Gastroesophageal sphincter (tissue), 4 donors: ENCODE measurements at regions not wholly inside any gene's neighbourhood (a gene's known extent, or its start where the extent isn't known, plus 50 kb on each side); places are given as distances from the start of the nearest gene placed in this dataset.
"Not testable (repeated sequence)": the region's sequence is repeated elsewhere in the genome, so short reads cannot be mapped to it uniquely, and the experiment has no call there.

ENCODE experiments used
- ATAC-seq: fragments of 150-250 bp; one replicate; pipeline ENCODE4 v1.9.1; 2016; ENCODE audit warnings: mild to moderate bottlenecking, moderate library complexity
- H3K27ac ChIP-seq, 4 donors: fragments of 200-600 bp; sonication (generic) in 3 of 4; 1 replicate in 3 of 4; 2 replicates in 1 of 4; pipeline ENCODE4 v1.5.1; 2016 to 2019
- H3K27me3 ChIP-seq: fragments of 200-600 bp; sonication (generic); one replicate; pipeline ENCODE4 v1.5.1; 2019
- H3K36me3 ChIP-seq, 2 donors: fragments of 200-600 bp; sonication (generic); one replicate each; pipeline ENCODE4 v1.5.1; 2019; ENCODE audit warnings: control low read depth in 1 of 2
- H3K4me1 ChIP-seq, 3 donors: fragments of 200-600 bp; sonication (generic); 1 replicate in 2 of 3; 2 replicates in 1 of 3; pipeline ENCODE4 v1.5.1; 2016 to 2019; ENCODE audit warnings: control low read depth in 2 of 3
- H3K4me3 ChIP-seq, 2 donors: fragments of 200-600 bp; sonication (generic); one replicate each; pipeline ENCODE4 v1.5.1; 2019; ENCODE audit warnings: mild to moderate bottlenecking in 1 of 2, moderate library complexity in 1 of 2
- H3K9me3 ChIP-seq, 3 donors: fragments of 200-600 bp; sonication (generic); one replicate each; pipeline ENCODE4 v1.5.1; 2017 to 2019; ENCODE audit warnings: control low read depth in 2 of 3
- EP300 ChIP-seq: sonication (generic); formaldehyde crosslinking; IDR thresholded peaks from one replicate; pipeline ENCODE4 v1.6.1; 2017; ENCODE audit warnings: antibody characterized with exemption, mild to moderate bottlenecking
- POLR2A ChIP-seq, 2 donors: fragments of 450-650 bp; IDR thresholded peaks; one replicate each; pipeline ENCODE4 v1.6.1; 2017; ENCODE audit warnings: antibody characterized with exemption in 2 of 2, mild to moderate bottlenecking in 2 of 2, moderate library complexity in 1 of 2
- POLR2AphosphoS5 ChIP-seq: sonication (generic); formaldehyde crosslinking; IDR thresholded peaks from one replicate; pipeline ENCODE4 v1.6.1; 2017; ENCODE audit warnings: antibody characterized with exemption
- WGBS, 2 donors: methylation state at CpG; one replicate each; pipeline ENCODE4 v1.1.5; 2018; ENCODE audit warnings: low coverage in 1 of 2; 5-methylcytosine and 5-hydroxymethylcytosine counted together
- TF ChIP-seq, protein P1 (sequence below), 4 experiments: fragments of 200-600 bp in 2 of 4; fragments of 450-650 bp in 2 of 4; sonication (generic) in 1 of 4; IDR thresholded peaks; one replicate each; pipeline ENCODE4 v1.5.1; 2017 to 2019; ENCODE audit warnings: antibody characterized with exemption in 4 of 4, mild to moderate bottlenecking in 2 of 4, moderate library complexity in 2 of 4

- 55 to 62% methylated on average over 2 of the region's 2 CpGs for WGBS, 2 donors
- no peak for ATAC-seq
- no peaks in the 10 kb centered on the region for H3K4me1 ChIP-seq
- no peak overlapping the region for H3K4me3 ChIP-seq
- H3K27ac ChIP-seq = no peak overlapping the region
- no peaks in the 10 kb centered on the region for H3K36me3 ChIP-seq
- H3K9me3 ChIP-seq = no peaks in the 10 kb centered on the region
- no peak for TF ChIP-seq POLR2AphosphoS5
- TF ChIP-seq EP300 = no peak
- TF ChIP-seq, protein P1, sequence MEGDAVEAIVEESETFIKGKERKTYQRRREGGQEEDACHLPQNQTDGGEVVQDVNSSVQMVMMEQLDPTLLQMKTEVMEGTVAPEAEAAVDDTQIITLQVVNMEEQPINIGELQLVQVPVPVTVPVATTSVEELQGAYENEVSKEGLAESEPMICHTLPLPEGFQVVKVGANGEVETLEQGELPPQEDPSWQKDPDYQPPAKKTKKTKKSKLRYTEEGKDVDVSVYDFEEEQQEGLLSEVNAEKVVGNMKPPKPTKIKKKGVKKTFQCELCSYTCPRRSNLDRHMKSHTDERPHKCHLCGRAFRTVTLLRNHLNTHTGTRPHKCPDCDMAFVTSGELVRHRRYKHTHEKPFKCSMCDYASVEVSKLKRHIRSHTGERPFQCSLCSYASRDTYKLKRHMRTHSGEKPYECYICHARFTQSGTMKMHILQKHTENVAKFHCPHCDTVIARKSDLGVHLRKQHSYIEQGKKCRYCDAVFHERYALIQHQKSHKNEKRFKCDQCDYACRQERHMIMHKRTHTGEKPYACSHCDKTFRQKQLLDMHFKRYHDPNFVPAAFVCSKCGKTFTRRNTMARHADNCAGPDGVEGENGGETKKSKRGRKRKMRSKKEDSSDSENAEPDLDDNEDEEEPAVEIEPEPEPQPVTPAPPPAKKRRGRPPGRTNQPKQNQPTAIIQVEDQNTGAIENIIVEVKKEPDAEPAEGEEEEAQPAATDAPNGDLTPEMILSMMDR (IDR thresholded peaks at IDR 0.05) = no peak
- TF ChIP-seq POLR2A (IDR thresholded peaks at IDR 0.05) = no peak
- no peaks in the 10 kb centered on the region for H3K27me3 ChIP-seq
Observed at GRCh38 chr11:82038154-82038553, 695.5 kb downstream of the FAM181B start.

- H3K9me3 ChIP-seq = no peaks in the 10 kb centered on the region
- H3K36me3 ChIP-seq = no peaks in the 10 kb centered on the region
- H3K4me1 ChIP-seq = no peaks in the 10 kb centered on the region
- H3K27me3 ChIP-seq = no peaks in the 10 kb centered on the region
- no peak for ATAC-seq
- TF ChIP-seq POLR2A (IDR thresholded peaks at IDR 0.05) = no peak
- TF ChIP-seq EP300 = no peak
- TF ChIP-seq, protein P1 (IDR thresholded peaks at IDR 0.05) = no peak
- TF ChIP-seq POLR2AphosphoS5 = no peak
- no peak overlapping the region for H3K4me3 ChIP-seq
- no peak overlapping the region for H3K27ac ChIP-seq
- WGBS, 2 donors = 33 to 43% methylated on average over 1 of the region's 1 CpG
Observed at GRCh38 chr11:82034527-82034926, 699.1 kb downstream of the FAM181B start.

DNA sequence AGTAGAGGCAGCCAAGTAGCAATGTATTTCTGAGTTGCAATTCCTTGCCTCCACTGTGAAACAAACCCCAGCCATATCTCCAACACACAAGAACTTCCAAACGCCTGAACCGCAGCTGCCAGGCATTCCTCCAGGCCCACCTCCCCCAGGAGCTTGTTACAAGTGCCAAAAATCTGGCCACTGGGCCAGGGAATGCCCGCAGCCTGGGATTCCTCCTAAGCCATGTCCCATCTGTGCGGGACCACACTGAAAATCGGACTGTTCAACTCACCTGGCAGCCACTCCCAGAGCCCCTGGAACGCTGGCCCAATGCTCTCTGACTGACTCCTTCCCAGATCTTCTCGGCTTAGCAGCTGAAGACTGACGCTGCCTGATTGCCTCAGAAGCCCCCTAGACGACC lies 706.3 kb downstream of the FAM181B start:
- H3K4me1 ChIP-seq, H3K4me3 ChIP-seq, H3K27ac ChIP-seq, ATAC-seq, H3K9me3 ChIP-seq, H3K36me3 ChIP-seq, H3K27me3 ChIP-seq: not testable (repeated sequence)
- 76 to 100% methylated on average over 1 to 3 of the region's 9 CpGs for WGBS, 2 donors

- TF ChIP-seq, protein P1 (IDR thresholded peaks at IDR 0.05) = no peak
- WGBS, 2 donors = 53 to 67% methylated on average over 1 of the region's 1 CpG
- no peaks in the 10 kb centered on the region for H3K27me3 ChIP-seq
- ATAC-seq = no peak
- no peaks in the 10 kb centered on the region for H3K36me3 ChIP-seq
- H3K27ac ChIP-seq = no peak overlapping the region
- H3K9me3 ChIP-seq = no peaks in the 10 kb centered on the region
- H3K4me1 ChIP-seq = no peaks in the 10 kb centered on the region
- H3K4me3 ChIP-seq = no peak overlapping the region
Observed at GRCh38 chr11:82024760-82025159, 708.9 kb downstream of the FAM181B start.

DNA sequence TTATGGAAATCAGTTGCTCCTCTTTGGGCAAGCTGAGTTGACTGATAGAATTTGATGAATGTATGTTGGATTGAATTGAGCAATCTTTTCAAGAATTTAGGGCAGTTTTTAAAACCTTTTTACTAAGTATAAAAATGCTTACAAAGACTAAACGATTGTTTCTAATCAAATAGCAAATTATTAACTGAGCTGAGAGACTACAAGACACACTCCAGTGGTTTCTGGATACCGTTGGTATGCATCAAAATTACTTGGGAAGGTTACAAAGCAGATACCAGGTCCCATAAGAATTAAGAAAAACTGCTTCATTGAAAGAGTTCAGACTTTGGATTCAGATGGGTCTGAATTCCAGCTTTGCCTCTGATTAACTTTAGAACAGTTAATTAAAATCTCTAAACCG lies 721.4 kb downstream of the FAM181B start:
- no peaks in the 10 kb centered on the region for H3K9me3 ChIP-seq
- no peaks in the 10 kb centered on the region for H3K36me3 ChIP-seq
- no peak overlapping the region for H3K4me3 ChIP-seq
- no peak for TF ChIP-seq POLR2A (IDR thresholded peaks at IDR 0.05)
- no peak for TF ChIP-seq POLR2AphosphoS5
- no peak for TF ChIP-seq EP300
- TF ChIP-seq, protein P1 (IDR thresholded peaks at IDR 0.05) = no peak
- 49 to 68% methylated on average over 2 to 3 of the region's 3 CpGs for WGBS, 2 donors
- H3K27me3 ChIP-seq = no peaks in the 10 kb centered on the region
- no peaks in the 10 kb centered on the region for H3K4me1 ChIP-seq
- no peak overlapping the region for H3K27ac ChIP-seq
- ATAC-seq = no peak

DNA sequence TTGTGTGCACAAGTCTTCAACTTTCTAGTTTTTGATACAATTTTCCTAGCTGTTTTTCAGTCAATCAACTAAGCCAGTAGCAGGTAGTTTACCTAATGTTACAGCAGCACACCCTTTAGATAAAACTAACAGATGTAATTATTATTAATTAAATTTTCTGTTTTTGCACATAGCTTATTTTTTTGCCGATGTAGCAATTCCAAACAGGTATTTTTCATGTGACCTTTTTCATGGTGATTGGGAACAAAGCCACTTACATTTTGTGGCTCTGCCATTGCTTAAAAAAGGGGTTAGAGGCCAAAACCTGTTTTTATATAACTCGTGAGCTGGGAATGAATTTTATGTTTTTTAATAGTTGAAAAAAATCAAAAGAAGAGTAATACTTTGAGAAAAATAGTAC lies 724.5 kb downstream of the FAM181B start:
- WGBS, 2 donors = 65 to 76% methylated on average over 2 of the region's 2 CpGs
- ATAC-seq = no peak
- no peaks in the 10 kb centered on the region for H3K4me1 ChIP-seq

More for the DNA sequence above, 724.5 kb downstream of the FAM181B start:
- H3K9me3 ChIP-seq = no peaks in the 10 kb centered on the region
- H3K27ac ChIP-seq = no peak overlapping the region
- TF ChIP-seq, protein P1 (IDR thresholded peaks at IDR 0.05) = no peak
- TF ChIP-seq POLR2A (IDR thresholded peaks at IDR 0.05) (no peak), POLR2AphosphoS5 (no peak), EP300 (no peak)
- no peaks in the 10 kb centered on the region for H3K27me3 ChIP-seq
- H3K36me3 ChIP-seq = no peaks in the 10 kb centered on the region
- H3K4me3 ChIP-seq = no peak overlapping the region
